Calu3 (cell line): ENCODE measurements at regions not wholly inside any gene's neighbourhood (a gene's known extent, or its start where the extent isn't known, plus 50 kb on each side); places are given as distances from the start of the nearest gene placed in this dataset.
"Not testable (repeated sequence)": the region's sequence is repeated elsewhere in the genome, so short reads cannot be mapped to it uniquely, and the experiment has no call there.

Experiments used
- BruUV-seq: library from RNA; stranded (reverse); fragments of 400-500 nt; replicated peaks from 2 replicates; lab custom pipeline; 2021; lab: Mats Ljungman, UMichigan
- CTCF ChIA-PET: fragments of 300-600 bp; sonication (Branson Sonifier 250); formaldehyde crosslinking; loops from one replicate; lab custom pipeline; 2022; ENCODE audit warnings: antibody characterized with exemption; lab: Charles Lee
- DNase-seq: peaks from one replicate; pipeline ENCODE4 v3.0.0; 2022
- H3K27ac Mint-ChIP-seq: one replicate; pipeline ENCODE4 v1.8.0; 2022; ENCODE audit warnings: mixed read lengths; ENCODE audit not compliant: unreplicated experiment
- H3K27me3 Mint-ChIP-seq: one replicate; pipeline ENCODE4 v1.8.0; 2022; ENCODE audit warnings: mixed read lengths; ENCODE audit not compliant: unreplicated experiment
- H3K36me3 Mint-ChIP-seq: one replicate; pipeline ENCODE4 v1.8.0; 2022; ENCODE audit warnings: mild to moderate bottlenecking, moderate library complexity, mixed read lengths; ENCODE audit not compliant: insufficient read depth, unreplicated experiment
- H3K4me1 Mint-ChIP-seq: one replicate; pipeline ENCODE4 v1.8.0; 2022; ENCODE audit warnings: mild to moderate bottlenecking, low read depth, mixed read lengths; ENCODE audit not compliant: unreplicated experiment
- H3K4me3 Mint-ChIP-seq: one replicate; pipeline ENCODE4 v1.8.0; 2022; ENCODE audit warnings: mild to moderate bottlenecking, low read depth, moderate library complexity, mixed read lengths; ENCODE audit not compliant: unreplicated experiment
- H3K9me3 Mint-ChIP-seq: one replicate; pipeline ENCODE4 v1.8.0; 2022; ENCODE audit warnings: low read depth, mixed read lengths; ENCODE audit not compliant: unreplicated experiment
- intact Hi-C: fragments of 100-400 bp; cut with micrococcal nuclease; formaldehyde crosslinking; loops from one replicate; pipeline ENCODE4 v1.10.0; 2022; ENCODE audit not compliant: unreplicated experiment

DNA sequence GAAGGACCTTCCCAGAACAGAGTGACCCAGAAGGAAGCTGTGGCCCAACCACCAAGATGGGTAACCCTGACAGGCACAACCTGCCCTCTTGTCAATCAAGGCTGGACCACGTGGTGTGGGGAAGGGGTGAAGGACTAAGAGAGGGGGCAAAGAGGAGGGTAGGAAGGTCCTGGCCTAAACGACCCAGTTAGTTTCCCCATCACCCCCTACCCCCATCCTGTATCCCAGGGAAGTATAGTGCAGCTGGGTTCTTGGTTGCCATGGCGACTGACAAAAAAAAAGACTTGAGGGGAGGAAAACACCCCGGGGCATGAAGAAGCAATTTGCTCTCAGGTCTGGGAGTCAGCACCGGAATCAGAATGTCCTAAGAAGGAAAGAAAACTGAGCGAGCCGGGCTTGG, 168.7 kb downstream of the GOSR1 start:
- H3K4me1 Mint-ChIP-seq, intact Hi-C loops, H3K27me3 Mint-ChIP-seq, H3K36me3 Mint-ChIP-seq, H3K27ac Mint-ChIP-seq, CTCF ChIA-PET, BruUV-seq, DNase-seq, H3K9me3 Mint-ChIP-seq, H3K4me3 Mint-ChIP-seq: not testable (repeated sequence)

DNA sequence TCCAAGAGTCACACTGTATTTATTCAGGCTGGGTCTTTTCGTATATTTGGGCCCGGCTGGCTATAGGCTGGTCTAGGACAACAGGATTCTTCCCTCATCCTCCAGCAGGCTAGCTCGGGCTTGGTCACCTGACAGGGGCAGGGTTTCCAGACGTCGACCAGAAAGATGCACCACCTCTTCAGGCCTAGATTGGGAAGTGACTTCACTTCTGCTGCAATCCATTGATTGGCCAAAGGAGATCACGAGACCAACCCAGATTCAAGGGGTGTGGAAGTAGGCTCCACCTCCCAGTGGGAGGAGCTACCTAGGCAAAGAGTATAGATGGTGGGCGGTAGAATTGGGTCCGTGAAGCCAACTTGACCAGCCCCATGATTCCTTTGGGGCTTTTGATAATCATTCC, 167.5 kb downstream of the GOSR1 start:
- BruUV-seq, DNase-seq, CTCF ChIA-PET, H3K27ac Mint-ChIP-seq, H3K36me3 Mint-ChIP-seq, H3K4me3 Mint-ChIP-seq, H3K27me3 Mint-ChIP-seq, H3K9me3 Mint-ChIP-seq, intact Hi-C loops, H3K4me1 Mint-ChIP-seq: not testable (repeated sequence)

DNA sequence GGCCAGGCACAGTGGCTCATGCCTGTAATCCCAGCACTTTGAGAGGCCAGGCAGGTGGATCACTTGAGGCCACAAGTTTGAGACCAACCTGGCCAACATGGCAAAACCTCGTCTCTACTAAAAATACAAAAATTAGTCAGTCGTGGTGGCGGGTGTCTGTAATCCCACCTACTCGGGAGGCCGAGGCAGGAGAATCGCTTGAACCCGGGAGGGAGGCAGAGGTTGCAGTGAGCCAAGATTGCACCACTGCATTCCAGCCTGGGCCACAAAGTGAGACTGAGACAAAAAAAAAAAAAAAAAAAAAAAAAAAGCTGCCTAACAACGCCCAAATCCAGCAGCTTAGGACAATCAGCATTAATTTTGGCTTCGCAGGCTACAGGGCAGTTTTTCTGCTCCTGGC, 167.1 kb downstream of the GOSR1 start:
- BruUV-seq, H3K36me3 Mint-ChIP-seq, H3K27me3 Mint-ChIP-seq, H3K9me3 Mint-ChIP-seq, H3K4me3 Mint-ChIP-seq, DNase-seq, H3K4me1 Mint-ChIP-seq, CTCF ChIA-PET, H3K27ac Mint-ChIP-seq, intact Hi-C loops: not testable (repeated sequence)

DNA sequence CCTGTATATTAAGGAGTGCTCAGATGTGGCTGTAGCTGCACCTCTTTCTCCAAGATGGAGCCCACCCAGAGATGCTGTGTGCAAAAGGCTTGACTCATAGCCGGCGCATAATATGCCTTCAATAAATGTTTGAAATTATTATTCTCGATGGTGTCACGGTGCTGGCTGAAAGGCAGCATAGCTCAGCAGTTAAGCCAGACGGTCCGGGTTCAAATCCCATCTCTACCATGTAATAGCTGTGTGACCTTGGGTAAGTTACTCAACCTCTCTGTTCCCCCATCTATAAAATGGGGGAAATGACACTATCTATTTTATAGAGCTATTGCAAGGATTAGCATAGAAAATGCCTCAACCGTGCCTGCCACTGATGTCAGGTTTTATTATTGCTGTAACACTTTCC, 164.2 kb downstream of the GOSR1 start:
- CTCF ChIA-PET, intact Hi-C loops, DNase-seq, H3K27ac Mint-ChIP-seq, H3K4me1 Mint-ChIP-seq, H3K9me3 Mint-ChIP-seq, H3K27me3 Mint-ChIP-seq, BruUV-seq, H3K4me3 Mint-ChIP-seq, H3K36me3 Mint-ChIP-seq: not testable (repeated sequence)

DNA sequence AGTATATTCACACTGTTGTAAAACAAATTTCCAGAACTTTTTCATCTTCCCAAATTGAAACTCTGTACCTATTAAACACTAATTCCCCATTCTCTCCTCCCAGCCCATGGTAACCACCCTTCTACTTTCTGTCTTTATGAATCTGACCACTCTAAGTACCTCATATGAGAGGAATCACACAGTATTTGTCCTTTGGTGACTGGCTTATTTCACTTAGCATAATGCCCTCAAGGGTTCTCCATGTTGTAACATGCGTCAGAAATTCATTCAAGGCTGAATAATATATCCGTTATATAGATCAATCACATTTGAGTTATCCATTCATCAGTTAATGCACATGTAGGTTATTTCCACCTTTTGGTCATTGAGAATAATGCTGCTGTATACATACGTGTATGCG, 162.2 kb downstream of the GOSR1 start:
- H3K9me3 Mint-ChIP-seq, H3K36me3 Mint-ChIP-seq, H3K27me3 Mint-ChIP-seq, intact Hi-C loops, BruUV-seq, CTCF ChIA-PET, H3K27ac Mint-ChIP-seq, H3K4me1 Mint-ChIP-seq, H3K4me3 Mint-ChIP-seq, DNase-seq: not testable (repeated sequence)

DNA sequence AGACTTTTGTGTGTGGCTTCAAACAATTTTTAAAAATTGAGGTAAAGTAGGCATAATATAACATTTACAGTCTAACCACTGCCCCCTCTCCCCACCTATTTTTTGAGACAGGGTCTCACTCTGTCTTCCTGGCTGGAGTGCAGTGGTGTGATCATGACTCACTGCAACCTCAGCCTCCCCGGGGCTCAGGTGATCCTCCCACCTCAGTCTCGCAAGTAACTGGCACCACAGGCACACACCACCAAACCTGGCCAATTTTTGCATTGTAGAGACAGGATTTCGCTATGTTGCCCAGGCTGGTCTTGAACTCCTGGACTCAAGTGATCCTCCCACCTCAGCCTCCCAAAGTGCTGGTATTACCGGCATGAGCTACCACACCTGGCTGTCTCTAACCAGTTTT, 161.8 kb downstream of the GOSR1 start:
- BruUV-seq, CTCF ChIA-PET, H3K27ac Mint-ChIP-seq, H3K27me3 Mint-ChIP-seq, DNase-seq, H3K4me1 Mint-ChIP-seq, H3K9me3 Mint-ChIP-seq, H3K4me3 Mint-ChIP-seq, H3K36me3 Mint-ChIP-seq, intact Hi-C loops: not testable (repeated sequence)

DNA sequence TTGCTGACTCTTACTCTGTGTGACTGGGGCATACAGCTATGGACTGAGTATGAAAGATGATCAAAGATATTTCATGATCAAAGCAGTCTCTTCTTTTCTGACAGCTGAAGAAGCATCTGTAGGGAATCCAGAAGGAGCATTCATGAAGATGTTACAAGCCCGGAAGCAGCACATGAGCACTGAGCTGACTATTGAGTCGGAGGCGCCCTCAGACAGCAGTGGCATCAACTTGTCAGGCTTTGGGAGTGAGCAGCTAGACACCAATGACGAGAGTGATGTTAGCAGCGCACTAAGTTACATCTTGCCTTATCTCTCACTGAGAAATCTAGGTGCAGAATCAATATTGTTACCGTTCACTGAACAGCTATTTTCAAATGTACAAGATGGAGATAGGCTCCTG, 154.4 kb downstream of the GOSR1 start:
- intact Hi-C loops, CTCF ChIA-PET, DNase-seq, H3K4me1 Mint-ChIP-seq, BruUV-seq, H3K36me3 Mint-ChIP-seq, H3K4me3 Mint-ChIP-seq, H3K27me3 Mint-ChIP-seq, H3K9me3 Mint-ChIP-seq, H3K27ac Mint-ChIP-seq: not testable (repeated sequence)

DNA sequence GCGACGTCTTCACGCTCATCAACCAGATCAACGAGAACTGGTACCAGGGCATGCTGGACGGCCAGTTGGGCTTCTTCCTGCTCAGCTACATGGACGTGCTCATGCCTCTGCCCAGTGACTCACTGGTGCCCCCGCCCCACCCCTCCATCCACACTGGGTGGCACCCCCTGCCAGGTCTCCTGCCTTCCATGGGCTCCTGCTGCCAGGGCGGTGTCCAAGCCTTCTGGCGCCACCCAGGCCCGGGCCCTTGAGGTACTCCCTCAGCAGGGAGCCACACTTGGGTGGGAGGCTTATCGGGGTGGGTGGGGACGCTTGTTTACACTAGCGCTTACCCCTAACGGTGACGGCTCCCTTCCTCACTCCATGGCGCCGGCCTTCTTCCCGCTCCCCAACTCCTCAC, 148.2 kb downstream of the GOSR1 start:
- H3K9me3 Mint-ChIP-seq, BruUV-seq, intact Hi-C loops, H3K27me3 Mint-ChIP-seq, H3K36me3 Mint-ChIP-seq, DNase-seq, CTCF ChIA-PET, H3K4me3 Mint-ChIP-seq, H3K4me1 Mint-ChIP-seq, H3K27ac Mint-ChIP-seq: not testable (repeated sequence)

DNA sequence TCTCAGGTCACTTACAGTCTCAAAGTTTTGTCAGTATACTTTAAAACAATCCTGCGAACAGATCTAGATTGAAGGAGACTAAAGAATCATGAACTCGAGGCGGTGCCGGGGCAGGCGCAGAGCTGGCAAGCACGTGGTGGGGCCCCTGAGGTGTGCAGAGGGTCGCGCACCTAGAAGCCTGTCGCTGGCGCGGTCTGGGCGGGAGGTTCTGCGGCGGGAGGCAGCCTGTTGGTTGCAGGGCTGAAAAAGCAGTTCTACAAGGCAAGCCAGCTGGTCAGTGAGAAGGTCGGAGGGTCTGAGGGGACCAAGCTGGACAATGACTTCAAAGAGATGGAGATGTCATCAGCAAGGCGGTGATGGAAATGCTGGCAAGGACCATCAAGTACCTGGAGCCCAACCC, 147.0 kb downstream of the GOSR1 start:
- H3K9me3 Mint-ChIP-seq, intact Hi-C loops, H3K4me1 Mint-ChIP-seq, BruUV-seq, H3K27me3 Mint-ChIP-seq, H3K4me3 Mint-ChIP-seq, DNase-seq, H3K27ac Mint-ChIP-seq, H3K36me3 Mint-ChIP-seq: not testable (repeated sequence)
- CTCF ChIA-PET = interaction anchor here (0.8 kb wide), 1 partner anchor 93 kb away, joined by 3 read pairs; no protein-coding TSS in a partner anchor

DNA sequence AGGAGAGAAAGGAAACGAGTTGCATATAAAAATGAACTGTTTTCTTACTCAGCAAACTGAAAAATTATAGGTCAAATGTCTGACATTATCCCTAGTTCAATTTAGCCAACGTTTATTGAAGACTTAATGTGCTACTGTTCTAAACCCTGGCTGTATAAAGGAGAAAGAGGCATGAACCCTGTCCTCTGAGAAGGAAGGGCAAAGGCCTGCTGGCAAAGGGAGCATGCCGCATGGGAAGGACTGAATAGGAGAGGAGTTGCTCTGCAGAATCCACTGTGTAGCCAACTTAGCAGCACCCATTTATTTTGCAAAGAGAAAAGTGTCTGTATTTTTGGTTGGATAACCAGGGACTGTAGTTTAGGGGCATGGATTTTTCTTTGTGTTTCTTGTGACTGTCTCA, 132.5 kb downstream of the GOSR1 start:
- H3K27ac Mint-ChIP-seq, BruUV-seq, H3K27me3 Mint-ChIP-seq, H3K4me3 Mint-ChIP-seq, intact Hi-C loops, DNase-seq, H3K9me3 Mint-ChIP-seq, H3K36me3 Mint-ChIP-seq, CTCF ChIA-PET, H3K4me1 Mint-ChIP-seq: not testable (repeated sequence)
